Cardiac muscle cell (in vitro differentiated cells and primary cell): ENCODE measurements at regions not wholly inside any gene's neighbourhood (a gene's known extent, or its start where the extent isn't known, plus 50 kb on each side); places are given as distances from the start of the nearest gene placed in this dataset.
A peak's percentile ranks its signal among the peaks of the same experiment; 100 is the strongest.

Source experiments
- DNase-seq, 2 donors: peaks; one replicate each; pipeline versions ENCODE4 v3.0.0 to v3.0.0-alpha.2; 2010 to 2017; ENCODE audit warnings: low read depth in 1 of 2, low spot score in 1 of 2
- H3K27ac ChIP-seq: fragments of 200-600 bp; sonication (generic); 2 replicates; pipeline ENCODE4 v1.5.1; 2016
- H3K27me3 ChIP-seq: fragments of 200-600 bp; sonication (generic); 2 replicates; pipeline ENCODE4 v1.6.0; 2016; ENCODE audit warnings: control low read depth
- H3K36me3 ChIP-seq: fragments of 200-600 bp; sonication (generic); 2 replicates; pipeline ENCODE4 v1.5.1; 2016; ENCODE audit warnings: control low read depth
- H3K4me1 ChIP-seq: fragments of 200-600 bp; sonication (generic); 2 replicates; pipeline ENCODE4 v1.8.1; 2017; ENCODE audit warnings: low read depth, mild to moderate bottlenecking, mixed run types
- H3K4me3 ChIP-seq: fragments of 200-600 bp; sonication (generic); 2 replicates; pipeline ENCODE4 v1.5.1; 2016; ENCODE audit warnings: mild to moderate bottlenecking
- H3K9me3 ChIP-seq: fragments of 200-600 bp; sonication (generic); 2 replicates; pipeline ENCODE4 v1.5.1; 2017; ENCODE audit warnings: low read depth, mild to moderate bottlenecking, control low read depth
- CTCF ChIP-seq: IDR thresholded peaks from 2 replicates; pipeline ENCODE4 v1.5.1; 2012; ENCODE audit warnings: low read depth, mild to moderate bottlenecking, low read length

- Histone ChIP-seq H3K27ac (no peak overlapping the region), H3K4me3 (no peak overlapping the region), H3K27me3 (no peaks in the 10 kb centered on the region), H3K4me1 (peaks cover 14% of the 10 kb centered on the region), H3K9me3 (no peaks in the 10 kb centered on the region), H3K36me3 (no peaks in the 10 kb centered on the region)
- no peak for TF ChIP-seq CTCF
- no peak for DNase-seq
These were observed 190.9 kb downstream of the FAM43A start for GRCh38 chr3:194876403-194877095.

- no peak overlapping the region for H3K27ac ChIP-seq
- no peak for TF ChIP-seq CTCF
- DNase-seq: peak in 1 of 2 donors; percentile 51
- no peaks in the 10 kb centered on the region for H3K36me3 ChIP-seq
- no peaks in the 10 kb centered on the region for H3K27me3 ChIP-seq
- H3K9me3 ChIP-seq: no peaks in the 10 kb centered on the region
- H3K4me3 ChIP-seq: no peak overlapping the region
- H3K4me1 ChIP-seq: peaks cover 11% of the 10 kb centered on the region
These were observed 191.8 kb downstream of the FAM43A start for GRCh38 chr3:194877291-194878119.

- no peaks in the 10 kb centered on the region for H3K36me3 ChIP-seq
- no peak for TF ChIP-seq CTCF
- H3K4me1 ChIP-seq: peaks cover 11% of the 10 kb centered on the region
- H3K27ac ChIP-seq: no peak overlapping the region
- no peak overlapping the region for H3K4me3 ChIP-seq
- no peaks in the 10 kb centered on the region for H3K9me3 ChIP-seq
- DNase-seq: no peak
- H3K27me3 ChIP-seq: no peaks in the 10 kb centered on the region
These were observed 193.6 kb downstream of the FAM43A start for GRCh38 chr3:194879126-194879877.

- Histone ChIP-seq H3K27me3 (no peaks in the 10 kb centered on the region), H3K36me3 (no peaks in the 10 kb centered on the region), H3K27ac (no peak overlapping the region), H3K9me3 (no peaks in the 10 kb centered on the region), H3K4me3 (no peak overlapping the region), H3K4me1 (peaks cover 11% of the 10 kb centered on the region)
- no peak for TF ChIP-seq CTCF
- peak in 1 of 2 donors; percentile 88 for DNase-seq
These were observed 194.6 kb downstream of the FAM43A start for GRCh38 chr3:194879991-194880939.
